Mononuclear cell (primary cell): ENCODE measurements at regions not wholly inside any gene's neighbourhood (a gene's known extent, or its start where the extent isn't known, plus 50 kb on each side); places are given as distances from the start of the nearest gene placed in this dataset.

Source experiments
- H3K27me3 ChIP-seq: 2 replicates; pipeline ENCODE4 v1.6.0; 2011; ENCODE audit warnings: low read length, control low read depth; ENCODE audit not compliant: insufficient read depth
- H3K4me1 ChIP-seq: 2 replicates; pipeline ENCODE4 v1.5.1; 2011; ENCODE audit warnings: mild to moderate bottlenecking, low read length, control low read depth; ENCODE audit not compliant: insufficient read depth
- H3K4me3 ChIP-seq: 2 replicates; pipeline ENCODE4 v1.5.1; 2011; ENCODE audit warnings: mild to moderate bottlenecking, low read length, moderate library complexity
- H3K9me3 ChIP-seq: 2 replicates; pipeline ENCODE4 v1.5.1; 2011; ENCODE audit warnings: low read depth, mild to moderate bottlenecking, control low read depth, low read length

DNA sequence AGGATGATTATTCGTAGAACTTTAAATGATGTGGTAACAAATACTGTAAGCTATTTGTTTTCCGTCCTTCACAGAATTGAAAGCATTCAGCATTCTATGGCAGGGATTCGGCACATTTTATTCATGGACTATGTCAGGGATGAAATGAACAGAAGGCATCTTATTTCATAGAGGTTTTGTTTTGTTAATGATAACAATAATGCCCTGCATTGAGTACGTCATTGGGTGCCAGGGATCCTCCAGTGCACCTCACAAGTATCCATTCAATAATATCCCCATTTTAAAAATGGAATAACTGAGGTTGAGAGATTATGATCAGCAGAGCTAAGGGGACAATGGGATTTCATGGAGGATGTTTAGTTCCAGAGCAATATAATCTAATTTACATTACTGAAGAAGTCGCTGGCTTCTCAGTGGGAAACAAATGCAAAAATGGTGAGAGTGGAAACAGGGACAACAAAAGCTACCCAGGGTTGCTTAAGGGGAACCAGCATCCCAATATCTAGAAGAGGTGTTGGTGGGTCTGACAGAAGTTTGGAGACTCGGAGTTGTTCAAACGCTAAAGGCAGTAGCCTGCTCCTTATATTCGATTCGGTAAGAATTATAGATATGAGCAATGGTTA lies 985.7 kb upstream of the WWC1 start:
- no peaks in the 10 kb centered on the region for H3K9me3 ChIP-seq
- H3K27me3 ChIP-seq, result no peaks in the 10 kb centered on the region
- no peaks in the 10 kb centered on the region for H3K4me1 ChIP-seq
- no peak overlapping the region for H3K4me3 ChIP-seq

DNA sequence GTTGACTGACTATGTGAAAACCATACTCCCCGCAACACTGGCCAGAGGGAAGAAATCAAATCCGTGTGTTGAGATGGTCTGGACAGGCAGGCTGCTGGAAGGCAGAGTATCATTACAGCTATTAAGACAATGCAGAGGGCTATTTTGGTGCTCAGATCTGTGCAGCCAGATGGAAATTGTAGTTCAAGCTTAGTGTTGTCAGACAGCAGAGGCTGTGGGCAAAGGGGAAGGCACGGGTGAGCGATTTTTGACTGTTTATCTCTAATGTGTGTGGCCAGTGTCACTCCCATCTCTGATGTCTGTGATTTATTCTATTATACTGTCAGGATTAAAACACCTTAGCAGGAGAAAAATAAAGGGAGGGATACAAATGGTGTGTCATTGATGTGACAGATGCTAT lies 984.4 kb upstream of the WWC1 start:
- H3K4me3 ChIP-seq, result no peak overlapping the region
- H3K27me3 ChIP-seq, result no peaks in the 10 kb centered on the region
- H3K9me3 ChIP-seq, result no peaks in the 10 kb centered on the region
- H3K4me1 ChIP-seq, result no peaks in the 10 kb centered on the region

DNA sequence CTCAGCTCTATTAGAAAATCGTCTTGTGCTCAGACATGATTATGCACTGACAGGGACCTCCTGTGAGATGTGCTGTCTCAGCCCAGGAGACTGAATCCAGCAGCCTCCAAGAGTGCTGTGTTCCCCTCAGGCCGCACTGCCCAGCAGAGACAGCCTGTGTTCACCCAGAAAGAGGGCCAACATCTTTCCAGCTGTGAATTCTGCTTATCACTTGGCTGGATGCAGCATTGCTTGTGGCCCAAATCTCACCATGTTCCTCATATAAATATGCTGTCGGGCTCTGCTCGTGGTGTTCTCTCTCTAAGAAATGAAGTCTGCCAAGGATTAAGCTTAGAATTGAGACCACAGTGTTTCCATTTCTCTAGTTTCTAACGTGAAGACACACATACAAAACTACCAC lies 983.0 kb upstream of the WWC1 start:
- no peaks in the 10 kb centered on the region for H3K9me3 ChIP-seq
- H3K27me3 ChIP-seq, result no peaks in the 10 kb centered on the region
- no peaks in the 10 kb centered on the region for H3K4me1 ChIP-seq
- H3K4me3 ChIP-seq, result no peak overlapping the region

- no peak overlapping the region for H3K4me3 ChIP-seq
- H3K4me1 ChIP-seq, result no peaks in the 10 kb centered on the region
- no peaks in the 10 kb centered on the region for H3K27me3 ChIP-seq
- no peaks in the 10 kb centered on the region for H3K9me3 ChIP-seq
These were observed 981.4 kb upstream of the WWC1 start for GRCh38 chr5:167309941-167310517.

- H3K9me3 ChIP-seq, result no peaks in the 10 kb centered on the region
- no peaks in the 10 kb centered on the region for H3K4me1 ChIP-seq
- no peak overlapping the region for H3K4me3 ChIP-seq
- H3K27me3 ChIP-seq, result no peaks in the 10 kb centered on the region
These were observed 980.1 kb upstream of the WWC1 start for GRCh38 chr5:167311340-167311739.

GRCh38 chr5:167312225-167312624 lies 979.2 kb upstream of the WWC1 start:
- Histone ChIP-seq H3K4me3 (no peak overlapping the region), H3K9me3 (no peaks in the 10 kb centered on the region)

DNA sequence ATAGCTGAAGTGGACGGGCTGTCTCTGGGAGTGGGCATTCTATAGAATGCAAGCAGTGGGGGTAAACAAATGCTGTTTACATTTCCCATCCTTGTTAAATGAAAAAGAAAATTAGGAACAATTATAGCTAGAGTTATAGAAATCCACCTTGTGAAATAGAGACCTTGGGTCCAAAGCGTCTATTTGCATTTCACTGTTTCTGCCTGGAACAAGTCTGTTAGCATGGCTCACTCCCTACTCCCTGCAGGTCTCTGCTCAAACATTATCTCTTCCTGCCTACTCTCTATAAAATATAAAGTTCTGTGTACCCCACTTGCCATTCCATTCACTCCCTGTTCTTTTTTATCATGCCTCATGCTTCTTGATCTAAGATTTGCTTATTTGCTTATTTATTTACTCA lies 975.7 kb upstream of the WWC1 start:
- Histone ChIP-seq H3K9me3 (no peaks in the 10 kb centered on the region), H3K4me1 (no peaks in the 10 kb centered on the region), H3K4me3 (no peak overlapping the region), H3K27me3 (no peaks in the 10 kb centered on the region)

More at GRCh38 chr5:167312225-167312624, 979.2 kb upstream of the WWC1 start:
- Histone ChIP-seq H3K27me3 (no peaks in the 10 kb centered on the region), H3K4me1 (no peaks in the 10 kb centered on the region)

GRCh38 chr5:167317884-167318283 lies 973.6 kb upstream of the WWC1 start:
- Histone ChIP-seq H3K4me1 (no peaks in the 10 kb centered on the region), H3K9me3 (no peaks in the 10 kb centered on the region)

DNA sequence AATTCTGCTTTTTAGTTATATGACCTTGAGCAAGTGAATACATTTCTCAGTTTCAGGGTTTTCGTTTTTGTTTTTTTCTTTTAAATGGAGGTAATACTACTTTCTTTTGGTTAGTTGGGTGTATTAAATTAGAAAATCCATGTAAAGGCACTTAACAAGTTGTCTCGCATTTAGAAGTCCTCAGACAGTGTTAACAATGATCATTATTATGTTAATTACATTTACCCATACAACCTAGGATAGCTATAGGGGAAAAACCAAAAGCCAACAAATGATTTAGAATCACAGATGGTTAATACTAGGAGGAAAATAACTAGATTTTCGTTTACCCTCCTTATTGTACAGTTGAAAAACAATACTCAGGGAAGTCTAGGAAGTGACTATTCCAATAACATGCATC lies 972.2 kb upstream of the WWC1 start:
- H3K4me1 ChIP-seq, result no peaks in the 10 kb centered on the region
- H3K9me3 ChIP-seq, result no peaks in the 10 kb centered on the region
- no peaks in the 10 kb centered on the region for H3K27me3 ChIP-seq
- no peak overlapping the region for H3K4me3 ChIP-seq

More at GRCh38 chr5:167317884-167318283, 973.6 kb upstream of the WWC1 start:
- no peak overlapping the region for H3K4me3 ChIP-seq
- H3K27me3 ChIP-seq, result no peaks in the 10 kb centered on the region

DNA sequence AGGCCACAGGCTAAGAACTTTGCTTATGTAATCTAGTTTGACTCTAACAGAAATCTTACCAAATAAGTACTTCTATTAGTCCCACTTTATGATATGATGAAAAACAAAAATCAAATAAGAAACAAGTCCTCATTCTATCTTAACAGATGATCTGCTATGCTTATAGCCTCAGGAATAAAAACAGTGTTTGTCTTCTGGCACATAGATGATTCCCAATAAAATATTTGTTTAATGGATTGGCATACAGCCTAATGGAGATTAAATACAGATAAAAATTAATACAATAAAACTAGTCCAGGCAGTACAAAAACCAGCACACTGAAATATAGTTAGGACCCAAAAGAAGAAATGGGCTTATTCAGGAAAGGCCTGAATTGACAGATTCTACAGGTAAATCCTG lies 971.4 kb upstream of the WWC1 start:
- no peaks in the 10 kb centered on the region for H3K4me1 ChIP-seq
- H3K27me3 ChIP-seq, result no peaks in the 10 kb centered on the region
- H3K4me3 ChIP-seq, result no peak overlapping the region
- no peaks in the 10 kb centered on the region for H3K9me3 ChIP-seq

GRCh38 chr5:167332309-167332708 lies 959.1 kb upstream of the WWC1 start:
- Histone ChIP-seq H3K9me3 (no peaks in the 10 kb centered on the region), H3K4me3 (no peak overlapping the region), H3K4me1 (no peaks in the 10 kb centered on the region), H3K27me3 (no peaks in the 10 kb centered on the region)

- Histone ChIP-seq H3K9me3 (no peaks in the 10 kb centered on the region), H3K4me1 (no peaks in the 10 kb centered on the region)
These were observed 955.3 kb upstream of the WWC1 start for GRCh38 chr5:167336161-167336560.

DNA sequence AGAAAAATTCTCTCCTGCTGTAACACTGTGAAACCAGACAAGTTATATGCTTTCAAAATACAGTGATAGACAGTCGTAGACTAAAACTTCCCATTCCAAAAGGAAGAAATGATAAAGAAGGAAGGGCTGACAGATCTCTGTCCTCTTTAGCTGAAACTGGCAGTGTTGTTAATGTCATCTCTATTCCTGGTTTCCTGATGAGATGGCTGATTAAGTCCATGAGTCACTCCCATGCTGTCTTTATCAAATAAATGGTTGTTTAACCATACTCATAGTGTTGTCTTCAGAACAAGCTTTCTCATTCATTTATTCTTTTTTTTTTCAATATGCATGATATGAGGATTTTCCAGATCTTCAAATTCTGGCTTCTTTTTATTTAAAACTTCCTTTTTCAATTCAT lies 952.2 kb upstream of the WWC1 start:
- Histone ChIP-seq H3K27me3 (no peaks in the 10 kb centered on the region), H3K9me3 (no peaks in the 10 kb centered on the region), H3K4me3 (no peak overlapping the region), H3K4me1 (no peaks in the 10 kb centered on the region)

More at GRCh38 chr5:167336161-167336560, 955.3 kb upstream of the WWC1 start:
- no peaks in the 10 kb centered on the region for H3K27me3 ChIP-seq
- H3K4me3 ChIP-seq, result no peak overlapping the region

DNA sequence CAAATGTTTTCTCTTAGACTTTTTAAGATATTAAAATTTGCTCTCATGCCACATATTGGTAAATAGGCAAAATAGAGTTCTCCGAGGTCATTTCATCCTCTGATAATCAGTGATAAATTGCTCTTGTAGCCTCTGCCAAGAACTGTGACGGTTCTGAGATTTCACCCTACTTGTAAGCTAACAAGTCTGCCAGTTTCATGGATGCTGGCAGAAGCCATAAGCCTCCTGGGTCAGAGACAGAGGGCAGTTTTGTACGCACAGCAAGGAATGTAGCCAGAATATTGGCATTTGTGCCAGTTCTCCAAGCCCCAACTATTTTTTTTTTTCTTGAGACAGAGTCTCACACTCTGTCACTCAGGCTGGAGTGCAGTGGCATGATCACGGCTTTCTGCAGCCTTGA lies 945.0 kb upstream of the WWC1 start:
- no peak overlapping the region for H3K4me3 ChIP-seq
- H3K9me3 ChIP-seq, result no peaks in the 10 kb centered on the region
- H3K4me1 ChIP-seq, result no peaks in the 10 kb centered on the region
- H3K27me3 ChIP-seq, result no peaks in the 10 kb centered on the region

- H3K4me3 ChIP-seq, result no peak overlapping the region
- H3K27me3 ChIP-seq, result no peaks in the 10 kb centered on the region
- no peaks in the 10 kb centered on the region for H3K9me3 ChIP-seq
- H3K4me1 ChIP-seq, result no peaks in the 10 kb centered on the region
These were observed 943.1 kb upstream of the WWC1 start for GRCh38 chr5:167348251-167348926.

GRCh38 chr5:167348980-167349379 lies 942.5 kb upstream of the WWC1 start:
- Histone ChIP-seq H3K27me3 (no peaks in the 10 kb centered on the region), H3K9me3 (no peaks in the 10 kb centered on the region), H3K4me3 (no peak overlapping the region), H3K4me1 (no peaks in the 10 kb centered on the region)
